HG03457 (cell line): ENCODE measurements at regions not wholly inside any gene's neighbourhood (a gene's known extent, or its start where the extent isn't known, plus 50 kb on each side); places are given as distances from the start of the nearest gene placed in this dataset.

Experiments
- ATAC-seq: cut with Tn5 transposase; IDR thresholded peaks from one replicate; pipeline ENCODE4 v1.9.1; 2021; ENCODE audit warnings: moderate number of reproducible peaks; ENCODE audit not compliant: unreplicated experiment

DNA sequence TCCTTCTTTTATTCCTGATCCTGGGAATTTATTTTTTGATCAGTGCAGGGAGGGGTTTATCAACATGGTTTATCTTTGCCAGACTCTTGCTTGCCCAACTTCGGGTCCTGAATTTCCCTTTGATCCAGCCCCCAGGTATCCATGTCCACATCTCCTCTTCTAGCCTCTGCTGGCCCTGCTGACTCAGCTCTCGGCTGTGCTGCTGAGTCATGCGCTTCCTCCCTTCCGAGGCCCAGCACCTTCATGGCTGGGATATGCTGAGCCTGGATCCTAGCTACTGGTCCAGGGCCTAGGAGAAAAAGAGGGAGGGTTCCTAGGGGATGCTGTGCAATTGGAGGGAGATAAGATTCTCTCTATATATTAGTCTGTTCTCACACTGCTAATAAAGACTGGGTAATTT is 380.7 kb upstream of the SHH start:
- no peak for ATAC-seq

DNA sequence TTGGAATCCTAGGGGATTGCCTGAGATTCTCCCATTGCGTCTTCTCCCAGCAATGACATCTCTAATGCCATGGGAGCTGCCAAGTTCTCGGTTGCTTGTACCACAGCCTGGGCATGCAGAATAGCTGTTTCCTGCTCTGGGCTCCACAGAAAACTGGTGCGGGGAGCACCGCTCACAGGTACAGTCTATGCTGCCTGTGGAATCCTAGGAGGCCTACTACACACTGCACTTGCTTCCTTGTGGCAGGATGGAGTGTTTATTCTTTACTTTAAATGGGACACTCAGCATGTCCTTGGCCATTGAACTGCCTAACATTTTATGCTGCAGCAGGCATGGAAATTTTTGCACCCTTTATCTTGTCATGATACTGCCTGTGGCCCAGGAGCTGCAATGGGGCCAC is 378.8 kb upstream of the SHH start:
- no peak for ATAC-seq

DNA sequence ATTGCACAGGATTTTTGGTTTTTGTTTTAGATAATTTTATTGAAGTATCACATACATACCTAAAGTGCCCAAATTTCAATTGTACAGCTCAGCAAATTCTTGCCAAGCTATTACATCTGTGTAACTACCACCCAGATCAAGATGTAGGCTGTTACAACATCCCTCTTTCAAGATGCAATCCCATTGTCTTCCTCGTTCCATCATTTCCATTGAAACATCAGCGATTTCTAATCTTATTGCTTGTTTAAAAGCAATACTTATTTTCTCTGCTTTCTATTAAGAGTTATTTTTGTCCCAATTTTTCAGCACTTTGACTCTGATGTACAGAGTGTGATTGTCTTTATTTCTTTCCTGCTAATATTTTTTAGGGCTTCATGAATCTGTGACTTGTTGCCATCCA is 372.8 kb upstream of the SHH start:
- no peak for ATAC-seq

DNA sequence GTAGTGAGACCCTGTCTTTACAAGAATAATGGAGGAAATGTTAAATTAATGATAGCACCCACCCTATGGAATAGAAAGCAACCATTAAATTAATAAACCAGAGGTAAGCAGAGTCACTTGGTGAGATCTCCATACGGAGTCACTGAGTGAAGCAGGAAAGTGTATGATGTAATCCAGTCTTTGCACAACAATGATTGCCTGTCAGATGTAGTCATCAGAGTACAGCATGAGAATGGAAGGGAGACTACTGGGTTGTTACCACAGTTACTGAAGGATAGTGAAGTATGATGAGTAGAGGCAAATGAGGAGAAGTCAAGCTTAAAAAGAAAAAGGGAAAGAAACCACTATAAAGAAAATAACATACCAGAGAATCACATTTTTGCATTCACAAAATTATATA is 371.9 kb upstream of the SHH start:
- no peak for ATAC-seq

DNA sequence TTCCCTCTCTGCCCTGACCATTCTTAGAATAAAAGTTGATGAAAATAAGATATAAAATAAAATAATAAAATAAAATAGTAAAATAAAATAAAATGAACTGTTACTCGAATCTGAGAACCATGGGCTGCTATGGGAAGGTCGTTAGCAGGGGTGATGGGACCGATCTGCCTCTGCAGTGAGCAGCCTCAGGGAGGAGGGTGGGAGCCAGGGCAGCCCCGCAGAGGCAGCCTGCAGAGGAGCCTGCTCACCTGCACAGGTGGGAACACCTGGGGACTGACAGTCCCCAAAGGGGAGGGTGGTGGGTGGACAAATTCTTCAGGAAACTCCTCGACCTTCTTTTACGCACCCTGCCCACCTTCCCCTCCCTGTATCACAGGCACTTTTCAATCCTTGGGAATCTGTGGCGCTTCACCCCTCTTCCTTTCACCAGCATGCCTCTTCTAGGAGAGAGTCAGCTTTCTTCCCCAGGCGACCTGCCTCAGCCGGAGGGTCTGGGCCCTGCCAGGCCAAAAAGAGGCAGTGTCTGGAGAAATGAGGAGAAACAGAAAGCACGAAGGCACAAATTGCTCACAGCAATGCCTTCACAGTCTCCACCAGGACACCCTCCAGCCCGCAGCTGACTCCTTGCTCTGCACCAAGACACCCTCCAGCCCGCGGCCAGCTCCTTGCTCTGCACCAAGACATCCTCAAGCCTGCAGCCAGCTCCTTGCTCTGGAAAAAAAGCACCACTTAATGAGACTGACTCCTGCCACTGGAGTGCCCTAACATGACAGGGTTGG is 368.4 kb upstream of the SHH start:
- no peak for ATAC-seq

DNA sequence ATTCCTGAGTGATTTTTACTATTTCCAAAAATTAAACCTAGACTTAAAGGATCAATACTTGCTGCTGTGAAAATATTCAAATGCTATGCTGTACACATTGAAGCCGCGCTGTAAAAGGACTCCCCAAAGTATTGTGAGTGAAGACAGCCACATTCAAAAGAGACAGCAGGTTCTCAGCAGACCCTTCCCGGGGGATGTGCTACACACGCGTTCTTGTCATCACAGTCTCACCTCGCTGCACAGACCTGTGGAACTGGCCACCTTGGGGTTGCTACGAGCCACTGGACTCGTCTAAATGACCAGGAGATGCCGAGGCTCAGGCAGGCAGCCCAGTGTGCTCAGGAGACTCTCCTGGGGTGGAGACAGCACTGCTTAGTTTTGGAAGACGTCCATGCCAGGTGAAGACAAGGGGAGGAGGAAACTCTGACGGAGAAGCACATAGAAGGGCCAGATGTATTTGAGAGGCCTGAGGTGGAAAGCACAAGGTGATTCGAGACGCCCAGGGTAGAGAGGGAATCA is 367.7 kb upstream of the SHH start:
- ATAC-seq = no peak

DNA sequence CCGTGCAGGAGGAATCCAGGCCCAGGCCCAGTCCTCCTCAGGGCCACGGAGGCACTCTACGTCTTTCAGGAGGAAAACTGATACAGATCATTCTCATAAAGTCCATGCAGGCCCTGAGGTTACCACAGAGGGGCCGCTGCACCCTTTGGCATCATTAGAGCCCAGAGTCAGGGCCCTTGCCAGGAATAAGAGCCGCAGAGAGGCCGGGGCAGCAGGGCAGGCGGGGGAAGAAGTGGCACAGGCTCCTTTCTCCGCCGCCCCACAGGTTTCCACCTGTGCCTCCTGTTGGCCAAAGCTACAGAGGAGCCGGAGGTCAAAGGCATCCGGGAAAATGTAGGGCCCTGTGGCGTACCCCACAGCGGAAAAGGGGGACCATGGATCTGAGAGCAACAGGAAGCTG is 366.6 kb upstream of the SHH start:
- no peak for ATAC-seq

DNA sequence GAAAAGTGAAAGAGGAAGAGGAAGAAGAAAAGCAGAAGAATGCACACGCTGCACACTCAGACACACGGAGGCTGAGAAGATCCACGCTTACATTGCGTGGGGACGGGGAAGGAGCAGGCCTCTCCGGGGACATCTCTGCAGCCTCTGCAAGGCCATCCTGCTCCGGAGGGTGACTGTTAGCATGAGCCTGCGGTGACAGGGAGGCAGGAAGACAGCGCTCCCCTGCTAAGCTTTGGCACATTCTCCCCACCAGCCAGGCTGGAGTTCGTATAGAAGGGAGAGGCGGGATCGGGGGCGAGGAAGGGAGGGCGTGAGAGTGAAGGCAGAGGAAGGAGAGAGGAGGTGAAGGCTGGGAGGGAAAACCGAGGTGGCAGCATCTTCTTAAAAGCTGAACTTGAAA is 366.0 kb upstream of the SHH start:
- ATAC-seq = no peak

DNA sequence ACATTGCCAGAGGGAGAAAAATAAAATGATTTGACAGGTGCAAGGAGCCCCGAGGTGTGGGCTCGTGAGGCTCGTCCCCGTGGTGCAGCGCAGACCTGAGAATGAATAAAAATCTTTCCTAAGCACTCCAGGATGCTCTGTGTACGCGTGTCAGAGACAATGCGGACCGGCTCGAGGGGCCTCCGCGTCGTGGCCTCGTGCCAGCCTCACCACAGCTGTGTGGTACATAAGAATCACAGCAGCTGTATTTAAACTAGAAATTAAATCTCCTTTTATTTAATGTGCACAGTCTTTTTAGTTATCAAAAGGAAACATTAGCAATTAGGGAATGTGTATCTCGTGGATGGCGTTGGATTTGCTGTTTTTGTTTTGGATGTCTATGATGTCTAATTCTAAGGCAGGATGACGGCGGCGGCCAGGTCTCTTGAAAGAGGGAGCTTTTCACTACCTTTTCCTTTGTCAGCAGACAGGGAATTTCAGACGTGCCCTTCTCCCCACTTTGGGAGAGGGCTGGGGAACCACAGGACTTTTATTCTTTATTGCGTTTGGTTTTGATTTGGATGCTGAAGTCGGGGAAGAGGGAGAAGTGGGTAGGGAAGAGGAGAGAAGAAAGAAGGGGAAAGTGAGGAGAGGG is 365.3 kb upstream of the SHH start:
- ATAC-seq = no peak

DNA sequence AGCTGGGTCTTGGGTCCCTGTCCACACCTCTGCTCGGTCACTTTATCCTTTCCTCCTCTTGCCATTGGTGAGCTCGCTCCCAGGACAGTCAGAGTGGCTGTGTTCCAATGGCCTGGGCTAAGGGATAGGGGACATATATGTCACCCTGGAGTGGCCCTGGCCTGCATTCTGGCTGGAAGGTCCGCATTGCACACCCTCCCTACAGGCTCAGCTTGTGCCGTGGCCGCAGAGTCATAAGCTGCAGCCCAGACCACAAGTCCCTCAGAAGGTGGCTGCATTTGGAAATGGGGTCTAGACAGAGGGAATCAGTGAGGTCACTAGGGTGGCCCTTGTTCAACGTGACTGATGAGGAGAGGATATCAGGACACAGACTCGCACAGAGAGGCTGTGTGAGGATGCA is 363.8 kb upstream of the SHH start:
- ATAC-seq = no peak

DNA sequence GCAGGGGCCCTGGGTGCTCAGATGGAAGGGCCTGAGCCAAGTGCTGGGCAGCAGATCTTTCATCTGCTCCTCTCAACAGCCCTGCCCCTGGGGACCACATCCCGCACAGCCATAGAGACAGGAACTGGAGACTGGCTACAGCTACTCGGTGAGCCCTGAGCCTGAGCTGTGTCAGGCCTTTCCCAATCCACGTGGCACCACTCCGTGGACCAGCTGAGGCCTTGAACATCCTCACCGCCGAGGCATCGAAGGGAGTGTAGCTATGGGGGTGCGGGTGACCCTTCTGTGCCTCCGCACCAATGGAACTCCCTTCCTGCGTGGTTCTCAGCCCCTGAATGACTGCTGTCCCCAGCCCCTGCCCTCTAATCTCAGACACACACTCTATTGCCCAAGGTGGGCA is 362.7 kb upstream of the SHH start:
- ATAC-seq = no peak

DNA sequence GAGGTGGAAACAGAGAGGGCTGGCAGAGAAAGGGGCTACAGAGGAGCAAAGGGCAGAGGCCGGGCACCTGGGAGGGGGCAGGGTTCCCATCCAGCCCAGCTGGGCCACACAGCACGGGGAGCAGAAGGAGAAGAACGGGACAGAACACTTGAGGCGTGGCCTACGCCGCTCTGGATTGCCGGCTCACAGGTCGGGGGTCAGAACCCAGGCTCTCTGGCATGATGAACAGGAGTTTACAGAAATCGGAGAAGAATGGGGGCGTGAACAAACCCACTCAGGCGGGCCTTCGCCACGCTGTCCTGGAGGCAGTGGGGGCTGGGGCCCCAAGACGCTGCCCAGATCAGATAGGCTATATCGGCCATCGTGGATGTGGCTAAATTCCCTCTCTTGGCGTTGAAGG is 362.2 kb upstream of the SHH start:
- ATAC-seq = no peak

DNA sequence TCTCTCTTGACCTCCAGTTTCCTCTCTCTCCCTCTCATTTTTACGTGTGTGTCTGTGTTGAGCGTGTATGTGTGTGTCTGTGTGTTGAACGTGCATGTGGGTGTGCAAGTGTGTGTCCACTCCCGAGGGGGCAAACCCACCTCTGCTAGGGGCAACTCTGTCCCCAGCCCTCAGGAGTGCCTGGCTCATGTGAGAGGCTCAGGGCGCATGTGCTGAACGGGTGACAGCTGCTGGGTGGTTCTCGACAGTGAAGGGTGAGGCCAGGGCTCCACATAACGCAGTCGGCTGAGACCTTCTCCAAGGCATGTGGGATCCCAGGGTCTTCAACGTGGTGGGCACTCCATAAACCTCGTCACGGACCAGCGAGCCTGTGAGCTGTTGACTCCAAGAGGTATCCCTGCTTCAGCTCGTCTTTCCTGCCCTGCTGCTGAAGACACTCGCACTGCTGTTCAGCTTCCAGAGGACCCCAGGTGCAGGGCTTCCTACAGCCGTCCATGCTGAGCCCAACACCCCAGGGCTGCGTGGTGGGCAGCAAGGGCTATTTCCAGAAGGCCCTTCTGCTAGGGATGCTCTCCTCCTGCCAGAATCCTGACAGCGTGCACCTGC is 361.6 kb upstream of the SHH start:
- no peak for ATAC-seq

DNA sequence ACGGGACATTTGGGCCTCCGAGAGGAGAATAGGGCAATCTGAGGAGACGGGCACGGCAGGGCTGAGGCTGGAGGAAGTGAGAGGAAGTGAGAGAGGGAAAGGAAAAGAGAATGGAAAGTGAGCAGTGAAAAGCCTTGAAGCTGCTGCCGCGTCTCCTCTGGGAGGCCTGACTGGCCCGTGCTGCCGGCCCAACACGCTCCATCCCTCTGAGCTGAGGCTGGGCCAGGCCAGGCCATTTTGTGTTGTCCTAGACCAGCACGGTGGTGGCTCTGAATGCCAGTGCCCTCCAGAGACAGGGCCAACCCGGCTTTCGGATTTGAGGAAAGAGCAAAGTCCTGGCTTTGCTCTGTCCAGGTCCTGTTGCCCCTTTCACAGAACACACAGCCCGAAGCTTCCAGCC is 361.1 kb upstream of the SHH start:
- no peak for ATAC-seq

DNA sequence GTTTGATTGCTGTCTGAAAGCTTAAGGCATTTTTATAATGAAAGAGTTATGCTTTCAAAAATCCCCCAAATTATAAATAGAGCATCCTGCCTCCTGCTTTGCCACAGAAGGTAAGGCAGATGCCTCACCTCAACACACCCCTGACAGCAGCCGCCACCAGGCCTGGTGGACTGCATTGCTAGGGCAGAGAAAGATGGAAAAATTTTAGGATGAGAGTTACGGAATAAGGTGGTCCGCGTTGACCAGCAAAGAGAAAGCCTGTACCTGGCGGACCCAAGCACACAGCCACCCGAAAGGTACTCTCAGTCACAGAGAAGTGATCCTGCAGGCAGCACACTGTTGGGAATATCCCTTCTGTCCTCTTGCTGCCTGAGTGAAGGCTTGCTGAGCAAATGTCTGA is 360.4 kb upstream of the SHH start:
- no peak for ATAC-seq

DNA sequence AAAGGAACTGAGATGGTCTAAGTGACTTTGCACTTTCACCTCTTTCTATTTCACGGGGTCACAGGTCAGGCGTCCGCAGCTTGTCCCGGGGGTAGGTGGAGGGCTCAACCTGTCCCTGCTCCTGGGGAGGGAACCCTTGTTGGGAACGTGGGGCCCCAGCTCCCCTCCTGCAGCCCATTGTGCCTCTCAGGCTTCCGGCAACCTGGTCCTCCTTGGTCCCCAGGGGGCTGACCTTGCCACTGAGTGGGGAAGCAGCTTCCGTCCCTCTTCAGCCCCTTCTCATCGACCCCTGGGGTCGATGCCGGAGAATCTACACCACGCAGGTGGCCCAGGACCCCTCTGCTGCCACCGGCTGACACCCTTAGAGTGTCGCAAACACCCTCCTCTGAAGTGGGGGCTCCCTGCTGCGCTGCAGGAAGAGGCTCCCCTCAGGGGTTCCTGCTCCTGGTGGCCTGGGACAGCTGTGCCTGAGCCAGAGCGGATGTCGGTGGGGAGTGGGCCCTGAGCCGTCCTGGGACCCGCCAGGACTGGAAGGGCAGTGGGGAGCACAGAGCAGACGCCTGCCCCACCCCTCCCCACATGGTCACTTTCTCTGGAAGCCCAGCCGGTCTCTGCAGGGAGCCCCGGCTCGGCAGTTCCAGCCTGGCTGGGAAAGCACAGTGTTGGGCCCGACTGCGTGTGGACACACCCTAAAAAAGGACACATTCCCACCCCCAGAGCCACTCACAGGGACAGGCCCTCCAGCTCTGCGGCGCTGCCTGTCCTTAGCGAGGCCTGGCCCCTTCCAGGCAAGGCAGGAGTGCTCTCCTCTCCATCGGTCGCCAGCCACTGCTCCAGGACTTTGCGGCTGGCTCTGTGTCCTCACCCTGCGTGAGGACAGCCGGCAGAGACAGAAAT is 357.5 kb upstream of the SHH start:
- ATAC-seq = no peak

DNA sequence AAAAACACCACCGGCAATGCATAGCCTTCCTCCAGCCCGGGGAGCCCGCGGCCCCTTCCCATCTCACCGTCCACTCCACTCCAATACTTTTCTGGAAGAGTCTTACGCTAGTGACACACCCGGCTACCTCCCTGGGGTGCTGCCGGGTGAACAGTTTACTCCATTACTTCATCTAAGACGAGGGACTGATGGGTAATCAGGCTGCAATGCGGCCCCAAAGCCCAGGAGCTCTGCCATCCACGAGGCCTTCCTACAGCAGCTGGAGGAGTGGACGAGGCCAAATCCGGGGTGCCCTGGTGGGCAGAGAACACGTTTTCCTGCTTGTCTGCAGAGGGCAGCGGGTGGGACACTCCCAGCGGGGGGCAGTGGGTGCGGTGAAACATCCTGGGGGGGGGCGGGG is 356.2 kb upstream of the SHH start:
- ATAC-seq = no peak

DNA sequence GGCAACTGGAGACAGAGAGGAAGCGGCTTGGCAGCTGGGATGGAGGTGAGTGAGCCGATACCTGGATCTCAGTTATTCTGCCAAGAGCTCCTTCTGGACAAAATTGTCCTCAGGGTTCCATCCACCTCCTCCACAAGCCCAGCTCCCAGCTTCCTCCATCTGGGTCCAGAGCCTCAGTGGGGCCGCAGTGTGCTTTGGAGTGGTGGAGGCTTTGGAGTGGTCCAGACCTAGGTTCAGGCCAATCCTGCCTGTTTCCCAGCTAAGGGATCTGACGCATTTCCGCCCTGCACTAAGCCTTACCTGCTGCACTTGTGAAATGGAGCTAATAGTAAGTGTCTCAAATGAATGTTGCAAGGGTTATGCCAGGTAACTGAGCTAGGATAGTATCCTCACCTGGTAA is 355.7 kb upstream of the SHH start:
- ATAC-seq = no peak

DNA sequence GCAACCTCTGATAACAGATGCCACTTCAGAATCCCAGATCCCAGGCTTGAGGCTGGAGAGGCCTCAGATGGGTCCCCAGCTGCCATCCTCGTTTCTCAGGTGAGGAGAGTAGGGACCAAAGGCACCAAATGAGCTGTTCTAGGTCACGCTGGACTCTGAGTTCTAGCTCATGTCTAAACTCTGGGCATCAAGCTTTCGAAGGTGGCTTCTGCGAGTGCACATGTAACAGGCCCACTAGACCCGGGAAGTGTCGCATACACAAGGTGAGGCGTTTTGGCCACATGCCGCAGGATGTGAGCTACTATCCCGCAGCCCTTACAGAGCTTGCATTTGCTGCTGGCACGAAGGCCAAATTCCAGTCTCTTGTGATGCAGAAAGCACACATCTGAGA is 355.1 kb upstream of the SHH start:
- no peak for ATAC-seq

DNA sequence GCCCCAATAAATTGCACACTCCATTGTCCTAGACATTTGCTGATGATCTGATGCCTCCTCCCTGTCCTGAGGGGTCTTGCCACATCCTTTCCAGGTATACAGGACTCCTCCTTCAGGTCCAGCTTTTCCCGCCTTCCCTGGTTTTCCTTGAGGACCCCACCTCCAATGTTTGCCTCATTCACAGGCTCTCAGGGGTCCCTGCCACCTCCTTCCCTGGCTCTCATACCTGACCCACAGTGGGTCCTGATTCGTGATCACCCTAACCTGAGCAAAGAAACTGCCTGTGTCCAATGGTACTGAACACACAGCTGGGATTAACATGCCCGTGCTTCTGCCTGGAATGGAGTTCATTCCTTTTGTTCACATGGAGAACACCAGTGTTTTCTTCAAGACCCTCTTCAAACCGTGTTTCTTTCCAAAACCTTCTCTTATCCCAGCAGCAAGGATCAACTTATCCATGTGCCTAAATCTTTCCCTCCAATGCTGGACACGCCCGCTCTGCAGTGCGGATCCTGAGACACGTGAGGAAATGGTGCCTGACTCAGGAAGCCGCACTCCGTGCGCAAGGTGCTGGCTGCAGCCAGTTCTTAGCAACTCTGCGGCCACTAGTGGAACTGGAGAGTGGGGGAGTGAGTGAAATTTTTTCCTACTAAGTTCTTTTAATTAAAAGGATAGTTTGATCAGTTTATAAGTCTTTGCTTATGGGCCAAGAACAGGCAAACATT is 354.6 kb upstream of the SHH start:
- no peak for ATAC-seq

DNA sequence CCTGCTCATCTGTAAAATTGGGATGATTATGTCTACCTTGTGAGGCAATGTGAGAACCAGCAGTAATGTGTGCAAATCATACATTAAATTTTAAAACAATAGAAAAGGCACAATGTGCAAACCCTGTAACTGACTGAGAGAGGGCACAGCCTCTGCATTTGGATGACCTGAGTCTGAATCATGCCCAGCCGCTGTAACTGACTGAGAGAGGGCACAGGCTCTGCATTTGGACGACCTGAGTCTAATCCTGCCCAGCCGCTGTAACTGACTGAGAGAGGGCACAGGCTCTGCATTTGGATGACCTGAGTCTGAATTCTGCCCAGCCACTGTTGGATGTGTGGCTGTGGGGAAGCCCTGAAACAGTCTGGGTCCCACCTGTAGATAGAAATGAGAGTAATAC is 351.5 kb upstream of the SHH start:
- ATAC-seq = no peak
